ENCODE measurements at regions not wholly inside any gene's neighbourhood (a gene's known extent, or its start where the extent isn't known, plus 50 kb on each side); places are given as distances from the start of the nearest gene placed in this dataset.

DNA sequence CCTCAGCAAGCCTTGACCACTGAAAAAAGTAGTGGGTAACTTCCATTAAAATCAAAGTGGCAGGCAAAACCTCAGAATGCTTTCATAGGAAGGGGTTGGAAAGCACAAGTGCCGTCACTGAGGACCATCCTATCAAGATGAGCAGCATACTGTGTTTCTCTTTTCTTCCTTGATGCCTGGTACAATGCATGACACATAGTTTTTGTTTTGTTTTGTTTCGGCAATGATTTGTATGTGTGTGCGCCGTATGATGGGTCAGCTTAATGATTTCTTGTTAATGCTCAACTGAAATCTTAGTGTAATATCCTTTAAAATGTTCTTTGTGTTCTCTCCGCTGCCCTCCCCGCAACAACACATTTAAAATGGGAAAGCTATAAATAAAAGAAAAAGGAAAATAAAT, 476.4 kb upstream of the KCNMB2 start:
- H3K4me3 ChIP-seq: no peak overlapping the region
- H3K27ac ChIP-seq: no peak overlapping the region

DNA sequence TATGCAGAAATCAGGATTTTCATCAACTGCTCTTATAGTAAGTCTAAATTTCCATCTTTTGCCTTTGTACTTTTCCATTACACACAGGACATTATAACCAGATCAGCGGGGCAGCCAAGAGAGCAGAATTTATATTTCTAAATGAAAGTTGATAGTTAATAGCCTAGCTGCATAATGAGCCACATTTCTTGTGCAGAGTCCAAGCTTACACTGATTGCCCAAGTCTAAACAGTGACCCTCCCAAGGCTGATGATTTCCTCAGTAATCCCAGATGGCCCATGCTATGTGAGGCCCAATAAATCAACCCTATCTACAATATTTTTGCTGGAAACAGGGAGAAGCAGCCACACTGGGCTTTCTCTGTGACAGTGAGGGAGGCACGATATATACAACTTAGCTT, 475.8 kb upstream of the KCNMB2 start:
- H3K27ac ChIP-seq: no peak overlapping the region
- no peaks in the 10 kb centered on the region for H3K27me3 ChIP-seq
- TF ChIP-seq CTCF (IDR thresholded peaks at IDR 0.05): no peak
- intact Hi-C loops (cut with DNase I): no loop called here
- H3K9me3 ChIP-seq: no peaks in the 10 kb centered on the region
- H3K4me3 ChIP-seq: no peak overlapping the region
- H3K36me3 ChIP-seq: no peaks in the 10 kb centered on the region
- DNase-seq (ENCODE audit: low spot score in 2 of 2): no peak
- peaks cover 0 to 4% of the 10 kb centered on the region in 2 donors for H3K4me1 ChIP-seq

More for the DNA sequence above, 476.4 kb upstream of the KCNMB2 start:
- peaks cover 0 to 4% of the 10 kb centered on the region in 2 donors for H3K4me1 ChIP-seq
- H3K27me3 ChIP-seq: no peaks in the 10 kb centered on the region
- DNase-seq (ENCODE audit: low spot score in 2 of 2): no peak
- intact Hi-C loops (cut with DNase I): no loop called here
- H3K9me3 ChIP-seq: no peaks in the 10 kb centered on the region
- no peak for TF ChIP-seq CTCF (IDR thresholded peaks at IDR 0.05)
- H3K36me3 ChIP-seq: no peaks in the 10 kb centered on the region

DNA sequence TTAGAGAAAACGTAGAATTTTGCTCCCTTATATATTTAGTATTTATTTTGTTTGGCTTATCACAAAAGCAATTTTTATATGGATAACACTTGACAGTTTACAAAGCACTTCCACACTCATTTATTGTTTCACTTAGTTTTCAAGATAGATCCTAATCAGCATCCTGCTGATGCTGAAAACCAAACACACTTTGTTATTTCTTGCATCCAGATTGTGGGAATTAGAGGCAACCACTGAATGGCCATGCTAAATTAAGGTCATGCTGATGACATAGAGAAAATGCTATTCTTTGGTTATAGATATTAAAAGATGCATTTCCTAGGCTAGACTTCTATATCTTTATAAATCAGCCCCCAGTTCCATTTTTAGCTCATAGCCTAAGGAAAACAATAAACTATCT, 474.1 kb upstream of the KCNMB2 start:
- H3K9me3 ChIP-seq: no peaks in the 10 kb centered on the region
- DNase-seq (ENCODE audit: low spot score in 2 of 2): no peak
- no peak for TF ChIP-seq CTCF (IDR thresholded peaks at IDR 0.05)
- H3K4me1 ChIP-seq: peaks cover 0 to 4% of the 10 kb centered on the region in 2 donors
- H3K36me3 ChIP-seq: no peaks in the 10 kb centered on the region
- intact Hi-C loops (cut with DNase I): no loop called here
- H3K27me3 ChIP-seq: no peaks in the 10 kb centered on the region
- no peak overlapping the region for H3K27ac ChIP-seq
- H3K4me3 ChIP-seq: no peak overlapping the region

- Histone ChIP-seq H3K9me3 (no peaks in the 10 kb centered on the region), H3K4me1 (peaks cover 0 to 4% of the 10 kb centered on the region in 2 donors), H3K36me3 (no peaks in the 10 kb centered on the region), H3K4me3 (no peak overlapping the region), H3K27ac (no peak overlapping the region), H3K27me3 (no peaks in the 10 kb centered on the region)
- intact Hi-C loops (cut with DNase I): no loop called here
- no peak for DNase-seq (ENCODE audit: low spot score in 2 of 2)
- no peak for TF ChIP-seq CTCF (IDR thresholded peaks at IDR 0.05)
Measured at GRCh38 chr3:178063461-178063860, 472.8 kb upstream of the KCNMB2 start.

DNA sequence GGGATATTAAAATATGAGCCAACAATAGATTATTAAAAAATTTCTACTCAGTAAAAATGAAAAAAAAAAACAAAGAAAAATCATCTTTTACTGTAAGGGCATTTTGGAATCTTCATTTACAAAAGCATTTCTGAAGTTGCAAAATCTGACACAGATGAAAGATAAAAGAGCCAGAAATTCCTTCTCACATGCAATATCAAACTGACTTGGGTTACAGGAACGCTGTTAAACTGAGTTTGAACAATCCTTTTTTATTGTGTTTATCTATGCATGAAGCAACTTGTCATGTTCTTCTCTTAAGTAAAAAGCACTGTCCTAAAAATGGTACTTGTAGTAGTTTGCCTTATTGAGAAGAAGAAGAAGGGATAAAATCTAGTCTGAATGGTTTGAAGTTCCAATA, 468.5 kb upstream of the KCNMB2 start:
- Histone ChIP-seq H3K27ac (no peak overlapping the region), H3K27me3 (no peaks in the 10 kb centered on the region), H3K4me3 (no peak overlapping the region), H3K4me1 (peaks cover 0 to 1% of the 10 kb centered on the region in 2 donors), H3K9me3 (no peaks in the 10 kb centered on the region), H3K36me3 (no peaks in the 10 kb centered on the region)
- TF ChIP-seq CTCF (IDR thresholded peaks at IDR 0.05): no peak
- DNase-seq (ENCODE audit: low spot score in 2 of 2): no peak
- intact Hi-C loops (cut with DNase I): no loop called here

Measured in ascending aorta (tissue), 2 donors.